ENCODE measurements at regions not wholly inside any gene's neighbourhood (a gene's known extent, or its start where the extent isn't known, plus 50 kb on each side); places are given as distances from the start of the nearest gene placed in this dataset.

- DNase-seq: no peak
These were observed 105.4 kb upstream of the PRR20G start for GRCh38 chr3:127393131-127393820.

- no peak for DNase-seq
These were observed 104.3 kb upstream of the PRR20G start for GRCh38 chr3:127392156-127392490.

DNA sequence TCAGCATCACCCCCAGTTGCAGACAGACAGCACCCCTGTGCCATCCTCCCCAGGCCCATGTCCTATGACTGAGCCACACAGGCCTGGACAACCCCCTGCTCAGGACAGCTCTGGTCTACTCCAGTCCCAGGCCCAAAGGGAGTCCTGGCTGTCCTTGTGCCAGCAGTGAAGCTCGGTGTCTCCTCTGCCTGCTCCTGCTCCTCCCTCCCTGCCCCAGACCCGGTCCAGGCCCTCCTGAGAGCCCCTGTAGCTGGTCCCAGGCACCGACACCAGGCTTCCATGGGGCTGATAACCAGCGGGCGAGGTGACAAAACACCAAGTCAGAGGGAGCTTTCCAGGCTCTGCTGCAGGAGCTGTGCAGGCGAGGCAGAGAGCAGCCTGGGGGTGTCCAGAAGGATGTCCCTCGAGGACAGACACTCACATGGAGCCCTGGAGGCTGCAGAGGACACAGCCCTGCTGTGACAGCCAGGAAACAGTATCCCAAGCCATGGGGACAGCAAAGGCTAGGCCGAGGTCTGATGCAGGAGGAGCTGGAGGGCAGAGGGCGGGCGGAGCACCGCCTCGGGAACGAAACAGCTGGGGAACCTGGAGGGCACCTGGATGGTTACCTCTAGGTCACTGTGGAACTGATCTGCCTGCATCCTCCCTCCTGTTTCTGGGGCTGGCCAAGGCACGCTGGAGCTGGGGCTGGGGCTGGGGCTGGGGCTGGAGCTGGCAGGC lies 103.8 kb upstream of the PRR20G start:
- no peak for DNase-seq

- DNase-seq: no peak
These were observed 102.6 kb upstream of the PRR20G start for GRCh38 chr3:127390365-127391025.

DNA sequence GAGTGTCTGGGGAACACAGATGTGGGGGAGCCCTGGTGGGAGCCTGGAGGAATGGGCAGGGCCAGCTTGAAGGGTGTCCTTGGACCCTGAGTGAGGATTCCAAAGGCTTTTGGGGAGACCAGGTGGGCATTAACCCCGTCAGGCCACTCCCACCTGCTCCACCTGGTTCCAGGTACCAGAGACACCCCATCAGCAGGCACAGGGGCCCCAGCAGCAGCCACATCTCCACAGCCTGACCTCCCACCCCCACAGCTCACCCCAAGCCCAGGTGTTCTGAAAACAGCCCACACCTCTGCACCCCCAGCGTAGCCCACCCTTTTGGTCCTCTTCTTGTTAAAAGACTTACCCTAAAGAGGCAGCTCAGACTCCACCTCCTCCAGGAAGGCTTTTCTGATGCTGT lies 102.1 kb upstream of the PRR20G start:
- no peak for DNase-seq

- DNase-seq: no peak
These were observed 101.6 kb upstream of the PRR20G start for GRCh38 chr3:127389420-127389819.

GRCh38 chr3:127388427-127388826 lies 100.6 kb upstream of the PRR20G start:
- no peak for DNase-seq

GRCh38 chr3:127387556-127388153 lies 99.8 kb upstream of the PRR20G start:
- no peak for DNase-seq

- no peak for DNase-seq
These were observed 99.3 kb upstream of the PRR20G start for GRCh38 chr3:127387119-127387518.

GRCh38 chr3:127386490-127386889 lies 98.6 kb upstream of the PRR20G start:
- DNase-seq: no peak

DNA sequence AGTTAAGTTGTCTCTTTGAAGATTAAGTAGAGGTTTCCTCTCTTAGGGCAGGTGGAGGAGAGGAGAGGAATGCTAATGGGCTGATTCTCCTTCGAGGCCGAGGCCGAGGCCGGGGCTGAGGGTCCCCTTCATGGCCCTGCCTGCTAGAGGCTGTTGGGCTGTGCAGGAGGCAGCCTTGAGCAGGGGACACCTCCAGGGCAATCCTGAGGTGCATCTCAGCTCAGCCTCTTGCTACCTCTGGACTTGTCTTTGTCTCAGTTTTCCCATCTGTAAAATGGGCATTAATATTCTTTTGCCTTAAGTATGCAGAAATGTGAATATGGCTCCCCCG lies 97.7 kb upstream of the PRR20G start:
- DNase-seq: no peak

DNA sequence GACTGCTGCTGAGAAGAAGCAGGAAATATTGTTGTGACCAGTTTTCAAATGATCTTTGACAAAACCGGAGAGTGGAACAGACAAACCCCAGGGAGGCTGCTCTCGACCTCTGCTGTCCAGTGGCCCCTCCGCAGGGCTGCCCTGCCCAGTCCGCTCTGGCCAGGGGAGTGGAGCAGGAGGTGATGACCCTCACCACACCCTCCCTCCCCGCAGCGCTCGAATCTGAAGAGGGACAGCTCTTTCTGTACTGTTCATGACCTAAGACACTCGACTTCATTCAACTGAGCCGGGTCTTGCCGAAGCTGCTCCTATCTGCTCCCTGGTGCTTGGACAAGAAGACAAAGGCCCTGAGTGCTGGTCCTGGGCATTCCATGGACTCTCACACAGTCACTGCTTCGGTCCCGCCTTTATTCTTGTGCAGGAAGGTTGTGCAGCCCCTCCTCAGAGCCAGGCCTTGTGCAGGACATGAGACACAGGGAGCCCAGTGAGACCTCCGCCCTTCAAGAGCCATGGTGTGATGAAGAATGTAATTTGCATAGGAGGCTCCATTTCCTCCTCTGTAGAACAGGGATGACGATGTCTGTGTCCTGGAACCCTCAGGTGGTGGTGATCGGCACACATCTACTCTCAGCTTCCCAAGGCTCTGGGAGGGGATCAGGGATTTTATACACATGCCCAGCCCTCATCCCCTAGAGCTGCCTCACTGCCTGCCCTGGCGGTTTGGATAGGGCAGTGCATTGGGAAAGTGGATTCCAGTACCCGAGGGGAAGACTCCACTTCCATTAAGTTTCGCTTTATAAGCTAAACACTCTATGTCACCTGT lies 97.1 kb upstream of the PRR20G start:
- DNase-seq: no peak

- no peak for DNase-seq
These were observed 95.9 kb upstream of the PRR20G start for GRCh38 chr3:127383656-127384179.

GRCh38 chr3:127377801-127378655 lies 90.2 kb upstream of the PRR20G start:
- DNase-seq: no peak

GRCh38 chr3:127375151-127375930 lies 87.5 kb upstream of the PRR20G start:
- no peak for DNase-seq

GRCh38 chr3:127374086-127375010 lies 86.5 kb upstream of the PRR20G start:
- peak; percentile 59 for DNase-seq

DNA sequence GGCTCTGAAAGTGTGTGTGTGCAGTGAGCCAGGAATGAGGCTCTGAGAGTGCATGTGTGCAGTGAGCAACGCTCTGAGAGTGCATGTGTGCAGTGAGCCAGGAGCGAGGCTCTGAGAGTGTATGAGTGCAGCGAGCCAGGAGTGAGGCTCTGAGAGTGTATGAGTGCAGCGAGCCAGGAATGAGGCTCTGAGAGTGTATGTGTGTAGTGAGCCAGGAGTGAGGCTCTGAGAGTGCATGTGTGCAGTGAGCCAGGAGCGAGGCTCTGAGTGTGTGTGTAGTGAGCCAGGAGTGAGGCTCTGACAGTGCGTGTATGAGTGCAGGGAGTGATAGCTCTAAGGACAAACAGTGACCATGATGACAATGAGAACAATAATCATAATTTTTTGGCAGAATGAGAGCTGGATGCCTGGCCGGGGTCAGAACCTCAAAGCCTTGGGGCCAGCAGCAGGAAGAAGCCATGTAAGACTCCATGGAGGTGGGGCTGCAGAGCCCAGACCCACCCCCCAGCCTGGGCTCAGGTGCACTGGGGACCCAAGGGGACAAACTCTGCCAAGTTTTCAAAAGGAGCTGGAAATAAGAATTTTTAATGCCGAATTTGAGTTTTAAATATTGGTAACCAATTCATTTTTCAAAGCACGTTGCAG lies 85.7 kb upstream of the PRR20G start:
- no peak for DNase-seq

GRCh38 chr3:127371846-127372245 lies 84.0 kb upstream of the PRR20G start:
- no peak for DNase-seq

- no peak for DNase-seq
These were observed 83.5 kb upstream of the PRR20G start for GRCh38 chr3:127371334-127371733.

Measured in hematopoietic multipotent progenitor cell treated with erythropoietin and hydrocortisone succinate and interleukin-3 and kit ligand, for 6 days (in vitro differentiated cells).